Esophagus muscularis mucosa (tissue), 4 donors: ENCODE measurements at regions not wholly inside any gene's neighbourhood (a gene's known extent, or its start where the extent isn't known, plus 50 kb on each side); places are given as distances from the start of the nearest gene placed in this dataset.

Experiments
- CTCF ChIP-seq, 3 experiments: fragments of 200-600 bp in 2 of 3; fragments of 450-650 bp in 1 of 3; sonication (generic) in 2 of 3; IDR thresholded peaks; one replicate each; pipeline ENCODE4 v1.5.1; 2017 to 2019; ENCODE audit warnings: antibody characterized with exemption in 3 of 3, mild to moderate bottlenecking in 2 of 3, moderate library complexity in 1 of 3
- EP300 ChIP-seq: sonication (generic); formaldehyde crosslinking; IDR thresholded peaks from one replicate; pipeline ENCODE4 v1.6.1; 2017; ENCODE audit warnings: antibody characterized with exemption
- POLR2AphosphoS5 ChIP-seq, 2 donors: sonication (generic); formaldehyde crosslinking; IDR thresholded peaks; one replicate each; pipeline ENCODE4 v1.6.1; 2017; ENCODE audit warnings: antibody characterized with exemption in 2 of 2

- TF ChIP-seq EP300 (no peak), CTCF (IDR thresholded peaks at IDR 0.05) (no peak), POLR2AphosphoS5 (IDR thresholded peaks at IDR 0.05) (no peak)
Observed at GRCh38 chr13:31947105-31947504, 84.5 kb upstream of the FRY start.
